ENCODE measurements at regions not wholly inside any gene's neighbourhood (a gene's known extent, or its start where the extent isn't known, plus 50 kb on each side); places are given as distances from the start of the nearest gene placed in this dataset.

DNA sequence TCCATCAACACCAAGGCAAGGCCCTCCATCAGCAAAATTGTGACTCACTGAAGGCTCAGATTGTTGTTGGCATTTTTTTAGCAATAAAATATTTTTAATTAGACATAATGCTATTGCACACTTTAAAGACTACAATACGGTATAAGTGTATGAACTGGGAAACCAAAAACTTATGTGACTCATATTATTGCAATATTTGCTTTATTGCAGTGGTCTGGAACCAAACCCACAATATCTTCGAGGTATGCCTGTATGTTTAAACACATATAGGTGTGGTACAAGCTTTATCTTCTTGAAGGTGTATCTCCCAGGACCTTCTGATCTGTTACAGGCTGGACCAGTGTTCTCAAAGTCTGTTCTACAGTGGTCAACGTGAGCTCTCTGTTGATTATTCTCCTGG is 142.3 kb upstream of the FNDC3A start:
- no peak for TF ChIP-seq POLR2A (IDR thresholded peaks at IDR 0.05; ENCODE audit: low read depth, low read length)
- TF ChIP-seq POLR2AphosphoS5 (IDR thresholded peaks at IDR 0.05; ENCODE audit: low read depth, low read length): no peak
- TF ChIP-seq TAF1 (IDR thresholded peaks at IDR 0.05; ENCODE audit: low read depth, low read length): no peak
- TF ChIP-seq SPI1 (IDR thresholded peaks at IDR 0.05; ENCODE audit: low read depth, low read length): no peak
- no peak for TF ChIP-seq POU2F2 (IDR thresholded peaks at IDR 0.05; ENCODE audit: low read depth, low read length)
- no peak for TF ChIP-seq PAX5 (IDR thresholded peaks at IDR 0.05; ENCODE audit: insufficient read depth, low read length, severe bottlenecking)

Data from GM12891 (cell line).